ENCODE measurements at regions not wholly inside any gene's neighbourhood (a gene's known extent, or its start where the extent isn't known, plus 50 kb on each side); places are given as distances from the start of the nearest gene placed in this dataset.
"Not testable (repeated sequence)": the region's sequence is repeated elsewhere in the genome, so short reads cannot be mapped to it uniquely, and the experiment has no call there.

DNA sequence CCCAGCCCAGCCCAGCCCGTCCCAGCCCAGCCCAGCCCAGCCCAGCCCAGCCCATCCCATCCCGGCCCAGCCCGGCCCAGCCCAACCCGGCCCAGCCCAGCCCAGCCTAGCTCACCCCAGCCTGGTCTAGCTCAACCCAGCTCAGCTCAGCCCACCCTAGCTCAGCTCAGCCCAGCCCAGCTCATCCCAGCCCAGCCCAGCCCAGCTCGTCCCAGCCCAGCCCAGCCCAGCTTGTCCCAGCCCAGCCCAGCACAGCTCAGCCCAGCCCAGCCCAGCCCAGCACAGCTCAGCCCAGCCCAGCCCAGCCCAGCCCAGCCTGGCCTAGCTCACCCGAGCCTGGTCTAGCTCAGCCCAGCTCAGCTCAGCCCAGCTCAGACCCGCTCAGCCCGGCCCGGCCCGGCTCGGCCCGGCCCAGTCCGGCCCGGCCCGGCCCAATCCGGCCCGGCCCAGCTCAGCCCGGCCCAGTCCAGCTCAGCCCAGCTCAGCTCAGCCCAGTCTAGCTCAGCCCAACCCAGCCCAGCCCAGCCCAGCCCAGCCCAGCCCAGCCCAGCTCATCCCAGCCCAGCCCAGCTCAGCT is 184.7 kb downstream of the TMEM121 start:
- DNase-seq (ENCODE audit: low spot score): no peak
- in situ Hi-C loops (cut with HindIII; ENCODE audit: low sequenced_read_pairs): no loop called here

GRCh38 chr14:105711841-105712460 is 185.6 kb downstream of the TMEM121 start:
- no peak for DNase-seq (ENCODE audit: low spot score)
- in situ Hi-C loops (cut with HindIII; ENCODE audit: low sequenced_read_pairs): no loop called here

DNA sequence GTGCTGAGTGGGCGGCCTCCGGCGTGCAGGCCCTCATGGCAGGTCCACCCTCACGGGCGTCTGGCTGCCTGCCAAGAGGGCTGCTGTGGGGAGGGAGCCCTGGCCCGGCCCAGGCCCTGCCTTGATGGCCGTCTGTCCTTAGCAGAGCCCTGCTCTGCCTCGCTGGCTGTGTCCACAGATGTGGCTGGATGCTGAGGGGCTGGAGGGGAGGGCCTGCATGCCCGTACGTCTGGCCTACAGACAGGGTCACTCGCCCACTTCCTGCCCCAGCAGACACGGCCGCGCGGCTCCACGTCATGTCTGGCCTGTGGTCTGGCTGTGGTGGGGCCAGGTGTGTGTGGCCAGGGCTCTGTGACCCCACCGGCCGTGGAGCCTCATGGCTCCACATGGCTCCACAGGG is 186.3 kb downstream of the TMEM121 start:
- DNase-seq (ENCODE audit: low spot score); in situ Hi-C loops (cut with HindIII; ENCODE audit: low sequenced_read_pairs): not testable (repeated sequence)

DNA sequence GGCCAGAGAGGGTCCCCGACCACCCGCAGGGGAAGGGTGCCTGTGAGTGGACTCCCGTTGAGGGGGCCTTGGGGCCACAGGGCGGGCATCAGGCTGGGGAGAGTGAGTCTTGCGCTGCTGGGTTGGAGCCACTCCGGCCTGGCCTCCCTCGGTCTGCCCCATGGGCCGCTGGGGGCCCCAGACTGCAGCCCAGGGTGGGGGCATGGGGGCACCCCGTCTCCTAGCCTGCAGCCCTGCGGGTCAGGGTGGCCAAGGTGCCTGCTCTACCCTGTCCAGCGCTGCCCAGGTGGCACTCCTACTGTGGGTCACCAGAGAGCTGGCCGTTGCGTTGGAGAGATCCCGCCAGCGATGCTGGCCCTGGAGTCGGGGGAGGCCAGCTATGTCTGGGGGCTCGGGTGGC is 186.8 kb downstream of the TMEM121 start:
- DNase-seq (ENCODE audit: low spot score); in situ Hi-C loops (cut with HindIII; ENCODE audit: low sequenced_read_pairs): not testable (repeated sequence)

- DNase-seq (ENCODE audit: low spot score); in situ Hi-C loops (cut with HindIII; ENCODE audit: low sequenced_read_pairs): not testable (repeated sequence)
Measured at GRCh38 chr14:105713836-105714235, 187.5 kb downstream of the TMEM121 start.

DNA sequence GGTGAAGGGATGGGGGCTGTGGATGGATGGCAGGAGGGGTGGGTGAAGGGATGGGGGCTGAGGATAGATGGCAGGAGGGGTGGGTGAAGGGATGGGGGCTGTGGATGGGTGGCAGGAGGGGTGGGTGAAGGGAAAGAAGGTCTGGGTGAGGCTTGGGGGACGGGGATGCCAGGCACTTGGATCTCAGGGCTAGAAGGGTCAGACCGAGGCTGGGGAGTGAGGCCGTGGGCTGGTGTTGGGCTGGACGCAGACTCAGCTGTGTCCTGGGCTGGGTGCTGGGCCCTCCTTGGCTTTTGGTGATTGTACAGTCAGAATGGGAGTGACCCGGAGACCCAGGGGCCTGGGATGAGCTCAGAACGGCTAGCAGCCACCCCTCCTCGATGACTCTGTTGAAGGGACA is 192.4 kb downstream of the TMEM121 start:
- DNase-seq (ENCODE audit: low spot score); in situ Hi-C loops (cut with HindIII; ENCODE audit: low sequenced_read_pairs): not testable (repeated sequence)

DNA sequence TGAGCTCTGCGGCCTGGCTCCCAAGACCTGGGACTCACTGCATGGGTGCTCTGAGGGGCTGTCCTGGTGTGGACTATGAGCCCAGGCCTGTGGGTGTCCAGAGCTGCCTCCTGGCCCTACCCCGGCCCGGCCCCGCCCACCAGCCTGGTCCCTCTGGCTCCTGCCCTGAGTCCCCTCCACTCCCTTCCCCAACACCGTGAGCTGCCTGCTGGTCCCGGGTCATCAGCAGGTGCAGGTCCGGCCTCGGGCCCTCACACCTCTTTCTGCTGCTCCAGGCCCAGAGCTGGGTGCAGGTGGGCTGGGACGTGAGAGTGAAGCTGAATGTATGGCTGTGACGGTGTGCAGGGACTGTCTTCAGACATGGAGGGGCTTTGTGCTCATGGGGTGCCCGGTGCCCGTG is 193.7 kb downstream of the TMEM121 start:
- in situ Hi-C loops (cut with HindIII; ENCODE audit: low sequenced_read_pairs); DNase-seq (ENCODE audit: low spot score): not testable (repeated sequence)

DNA sequence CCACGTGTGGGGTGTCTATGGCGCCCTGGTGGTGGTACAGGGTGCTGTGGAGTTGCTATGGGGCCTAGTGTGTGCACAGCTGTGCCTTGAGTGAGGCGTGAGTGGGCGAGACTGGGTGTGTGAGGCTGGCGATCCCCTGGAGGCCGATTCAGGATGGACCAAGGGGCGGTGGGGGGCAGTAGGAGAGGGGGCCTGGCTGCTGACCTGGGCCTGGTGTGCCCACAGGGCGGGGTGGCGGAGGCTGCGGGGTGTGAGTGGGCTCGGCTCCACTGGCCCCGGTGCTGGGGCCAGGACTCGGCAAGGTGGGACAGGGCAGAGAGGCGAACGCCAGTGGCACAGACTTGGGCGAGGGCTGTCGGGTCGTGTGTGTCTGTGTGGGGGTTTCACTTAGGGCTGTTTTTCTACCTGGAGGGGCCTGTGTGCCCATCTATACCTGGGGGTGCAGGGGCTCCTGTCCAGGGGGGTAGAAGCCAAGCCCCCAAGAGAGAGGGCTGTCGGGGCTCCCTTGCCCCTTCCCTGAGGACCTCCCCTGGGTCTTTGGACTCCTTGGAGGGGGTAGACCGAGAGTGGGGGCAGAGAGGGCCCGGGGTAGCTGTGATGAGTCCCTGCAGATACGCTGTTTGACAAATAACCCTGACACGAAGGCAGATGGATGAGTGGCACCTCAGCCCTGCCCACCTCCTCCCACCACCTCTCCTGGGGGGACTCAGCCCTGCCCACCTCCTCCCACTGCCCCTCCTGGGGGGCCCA is 194.6 kb downstream of the TMEM121 start:
- in situ Hi-C loops (cut with HindIII; ENCODE audit: low sequenced_read_pairs): not testable (repeated sequence)

DNA sequence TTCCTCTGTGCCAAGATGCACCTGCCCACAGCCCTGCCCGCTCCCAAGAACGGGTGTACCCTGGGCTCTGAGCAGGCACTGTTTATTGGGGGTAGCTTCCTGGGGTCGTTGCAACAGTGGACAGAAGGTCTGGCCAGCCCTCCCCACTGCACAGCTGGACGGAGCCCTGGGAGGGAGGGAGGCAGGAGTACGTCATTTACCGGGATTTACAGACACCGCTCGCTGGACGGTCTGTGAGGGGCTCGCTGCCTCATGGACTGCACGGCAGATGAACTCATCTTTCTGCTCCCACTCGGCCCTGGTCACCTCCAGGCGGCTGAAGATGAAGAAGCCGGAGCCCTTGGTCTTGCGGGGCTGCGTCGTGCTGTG is 195.2 kb downstream of the TMEM121 start:
- DNase-seq (ENCODE audit: low spot score); in situ Hi-C loops (cut with HindIII; ENCODE audit: low sequenced_read_pairs): not testable (repeated sequence)

More for the DNA sequence above, 194.6 kb downstream of the TMEM121 start:
- not testable (repeated sequence) for DNase-seq (ENCODE audit: low spot score)

- in situ Hi-C loops (cut with HindIII; ENCODE audit: low sequenced_read_pairs); DNase-seq (ENCODE audit: low spot score): not testable (repeated sequence)
Measured at GRCh38 chr14:105721996-105722709, 195.8 kb downstream of the TMEM121 start.

GRCh38 chr14:105723271-105723670 is 196.9 kb downstream of the TMEM121 start:
- in situ Hi-C loops (cut with HindIII; ENCODE audit: low sequenced_read_pairs): not testable (repeated sequence)

DNA sequence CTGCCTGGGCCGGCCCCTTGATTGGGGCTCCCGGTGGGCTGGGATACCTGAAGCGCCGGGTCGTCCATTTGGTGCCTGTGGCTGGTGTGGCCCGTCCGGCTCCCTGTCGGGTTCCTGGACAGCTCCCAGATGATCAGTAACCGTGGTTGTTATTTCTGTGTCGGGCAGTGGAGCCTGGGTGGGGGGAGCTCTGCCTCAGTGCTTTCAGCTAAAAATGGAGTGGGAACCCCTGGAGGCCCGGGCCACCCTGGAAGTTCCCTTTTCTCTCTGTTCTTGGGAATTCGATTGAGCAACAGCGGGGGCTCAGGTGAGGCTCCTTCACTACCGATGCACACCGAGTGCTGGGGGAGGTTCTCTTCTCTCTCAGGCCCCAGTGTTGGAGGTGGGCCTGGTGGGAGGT is 197.4 kb downstream of the TMEM121 start:
- DNase-seq (ENCODE audit: low spot score); in situ Hi-C loops (cut with HindIII; ENCODE audit: low sequenced_read_pairs): not testable (repeated sequence)

More at GRCh38 chr14:105723271-105723670, 196.9 kb downstream of the TMEM121 start:
- DNase-seq (ENCODE audit: low spot score): not testable (repeated sequence)

DNA sequence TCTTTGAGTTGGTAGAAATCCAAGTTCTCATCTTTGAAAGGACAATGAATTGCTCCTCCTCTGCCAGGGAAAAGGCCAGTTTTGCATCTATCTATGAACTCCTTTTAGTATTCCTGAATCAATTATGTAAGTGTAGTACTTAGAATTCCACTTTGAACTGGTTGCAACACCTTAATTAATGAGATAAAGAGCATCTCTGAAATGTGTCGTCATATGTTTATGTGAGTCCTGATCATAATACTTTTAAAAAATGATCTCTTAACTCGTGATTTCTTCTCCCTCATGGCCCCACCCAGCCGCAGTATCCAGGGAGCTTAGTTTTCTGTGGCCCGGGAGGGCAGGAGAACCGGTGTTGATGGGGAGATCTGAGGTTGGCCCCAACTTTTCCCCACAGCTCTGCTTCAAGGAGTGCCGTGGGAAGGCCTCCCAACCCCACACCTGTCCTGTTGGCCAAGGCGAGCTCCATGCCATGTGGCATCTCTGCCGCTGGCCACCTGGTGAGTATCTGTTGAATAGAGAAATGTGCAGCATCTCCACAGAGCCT is 203.5 kb downstream of the TMEM121 start:
- in situ Hi-C loops (cut with HindIII; ENCODE audit: low sequenced_read_pairs): loop anchor here (25.0 kb wide), 1 partner anchor 93 kb away; no protein-coding TSS in a partner anchor
- not testable (repeated sequence) for DNase-seq (ENCODE audit: low spot score)

GRCh38 chr14:105730731-105731130 is 204.3 kb downstream of the TMEM121 start:
- in situ Hi-C loops (cut with HindIII; ENCODE audit: low sequenced_read_pairs): loop anchor here (25.0 kb wide), 1 partner anchor 93 kb away; no protein-coding TSS in a partner anchor

DNA sequence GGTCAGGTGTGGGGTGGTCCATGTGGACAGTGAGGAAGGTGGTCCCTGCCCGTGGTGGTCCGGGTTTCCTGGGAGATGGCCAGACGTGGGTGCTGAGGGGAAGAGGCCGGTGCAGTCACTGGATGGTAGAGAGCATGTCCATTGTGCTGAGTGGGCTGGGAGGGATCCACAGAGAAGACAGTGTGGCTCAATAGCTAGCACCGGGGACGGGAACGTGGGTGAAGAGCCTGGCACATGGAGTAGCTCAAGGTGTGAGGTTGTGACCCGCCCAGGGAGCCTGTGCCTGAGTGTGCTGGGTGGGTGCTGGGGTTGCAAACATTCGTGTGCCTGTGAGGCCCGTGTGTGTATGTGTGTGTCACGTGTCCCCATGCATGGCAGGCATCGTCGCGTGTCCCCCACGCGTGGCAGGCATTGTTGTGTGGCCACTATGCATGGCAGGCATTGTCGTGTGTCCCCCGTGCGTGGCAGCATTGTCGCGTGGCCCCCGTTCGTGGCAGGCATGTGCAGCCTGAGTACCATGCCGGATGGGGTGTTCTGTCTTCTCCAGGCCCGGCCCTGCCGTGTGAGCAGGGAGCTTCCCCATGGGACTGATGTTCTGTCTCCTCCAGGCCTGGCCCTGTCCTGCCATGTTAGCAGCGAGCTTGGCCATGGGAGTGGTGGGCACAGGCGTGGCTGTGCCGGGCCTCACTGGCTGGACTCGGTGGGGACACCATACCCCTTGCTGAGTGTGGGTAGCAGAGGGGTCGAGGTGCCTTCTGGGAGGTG is 205.0 kb downstream of the TMEM121 start:
- DNase-seq (ENCODE audit: low spot score): not testable (repeated sequence)
- in situ Hi-C loops (cut with HindIII; ENCODE audit: low sequenced_read_pairs): loop anchor here (25.0 kb wide), 1 partner anchor 94 kb away; no protein-coding TSS in a partner anchor

More at GRCh38 chr14:105730731-105731130, 204.3 kb downstream of the TMEM121 start:
- not testable (repeated sequence) for DNase-seq (ENCODE audit: low spot score)

DNA sequence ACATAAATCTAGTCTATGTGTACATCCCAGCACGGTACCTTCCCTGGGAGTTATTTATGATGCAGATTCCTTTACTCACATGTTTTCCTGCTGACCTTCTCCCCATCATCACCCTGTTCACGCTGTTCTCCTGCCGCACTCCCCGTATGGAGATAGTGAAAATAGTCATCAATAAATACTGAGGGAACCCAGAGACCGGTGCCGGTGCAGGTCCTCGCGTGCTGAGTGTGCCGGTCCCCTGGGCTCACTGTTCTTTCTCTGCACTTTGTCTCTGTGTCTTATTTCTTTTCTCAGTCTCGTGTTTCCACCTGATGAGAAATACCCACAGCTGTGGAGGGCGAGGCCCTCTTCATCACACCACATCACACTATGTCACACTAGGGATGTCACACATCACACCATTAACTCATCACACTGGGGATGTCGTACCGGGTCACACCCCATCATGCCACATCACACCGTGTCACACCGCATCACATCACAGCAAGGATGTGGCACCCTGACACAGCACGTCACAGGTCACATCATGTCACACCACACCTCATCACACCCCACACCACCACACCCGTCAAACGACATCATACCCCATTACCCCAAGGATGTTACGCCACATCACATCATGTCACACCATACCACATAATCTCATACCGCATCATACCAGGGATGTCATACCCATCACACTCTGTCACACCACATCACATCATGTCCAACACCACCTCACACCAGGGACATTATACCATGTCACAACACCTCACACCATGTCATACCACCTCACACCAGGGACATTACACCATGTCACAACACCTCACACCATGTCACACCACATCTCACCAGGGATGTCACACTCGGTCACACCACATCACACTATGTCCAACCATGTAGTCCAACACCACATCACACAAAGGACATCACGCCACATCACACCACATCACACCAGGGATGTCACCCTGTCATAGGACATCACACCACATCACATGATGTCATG is 207.0 kb downstream of the TMEM121 start:
- in situ Hi-C loops (cut with HindIII; ENCODE audit: low sequenced_read_pairs): loop anchor here (25.0 kb wide), 1 partner anchor 96 kb away; no protein-coding TSS in a partner anchor
- DNase-seq (ENCODE audit: low spot score): no peak

DNA sequence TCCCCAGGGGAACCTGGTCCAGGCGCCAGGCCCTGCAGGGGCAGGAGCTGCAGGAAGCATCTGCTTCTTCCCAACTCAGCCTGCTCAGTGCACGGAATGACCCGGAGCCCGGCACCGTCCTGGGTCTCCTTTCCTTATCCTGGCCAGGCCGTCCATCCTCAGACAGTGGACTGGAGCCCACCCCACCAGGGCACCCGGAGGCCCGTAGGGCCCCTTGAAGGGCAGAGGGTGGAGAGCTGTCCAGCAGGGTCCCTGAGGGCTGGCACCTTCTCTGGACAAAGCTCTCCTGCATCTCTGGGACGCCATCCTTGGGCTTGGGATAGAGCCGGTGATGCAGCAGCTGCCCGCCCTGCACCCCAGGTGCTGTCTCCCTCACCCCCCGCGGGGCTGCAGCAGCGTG is 207.9 kb downstream of the TMEM121 start:
- in situ Hi-C loops (cut with HindIII; ENCODE audit: low sequenced_read_pairs): loop anchor here (25.0 kb wide), 1 partner anchor 97 kb away; no protein-coding TSS in a partner anchor
- not testable (repeated sequence) for DNase-seq (ENCODE audit: low spot score)
